Mucosa of descending colon (tissue), 3 donors: ENCODE measurements at regions not wholly inside any gene's neighbourhood (a gene's known extent, or its start where the extent isn't known, plus 50 kb on each side); places are given as distances from the start of the nearest gene placed in this dataset.

Experiments used
- ATAC-seq: fragments of 200-7000 bp; cut with Tn5 transposase; one replicate; pipeline ENCODE4 v1.9.1; 2020; ENCODE audit warnings: mild to moderate bottlenecking, moderate library complexity
- DNase-seq, 3 donors: peaks; one replicate each; pipeline ENCODE4 v3.0.0-alpha.2; 2020
- H3K36me3 ChIP-seq: fragments of 200-600 bp; one replicate; pipeline ENCODE4 v1.8.0; 2021; ENCODE audit warnings: low read depth, mild to moderate bottlenecking
- H3K4me1 ChIP-seq: fragments of 200-600 bp; one replicate; pipeline ENCODE4 v1.8.0; 2021; ENCODE audit warnings: low read depth, mild to moderate bottlenecking
- H3K4me3 ChIP-seq: fragments of 200-600 bp; one replicate; pipeline ENCODE4 v1.8.0; 2021; ENCODE audit warnings: mild to moderate bottlenecking
- H3K9me3 ChIP-seq: fragments of 200-600 bp; one replicate; pipeline ENCODE4 v1.8.0; 2021; ENCODE audit warnings: mild to moderate bottlenecking
- intact Hi-C, 2 donors: fragments of 100-400 bp; cut with DNase I in 1 of 2; cut with micrococcal nuclease in 1 of 2; formaldehyde crosslinking; loops; one replicate each; pipeline versions ENCODE4 v1.11.0 to v1.11.1; 2022; cut with DNase I, micrococcal nuclease
- TF ChIP-seq, protein P1 (sequence below): fragments of 200-600 bp; IDR thresholded peaks from one replicate; pipeline ENCODE4 v1.8.0; 2022; ENCODE audit warnings: antibody characterized with exemption, mild to moderate bottlenecking
- donor health status: DM: no; HTN: no; CAD: no; lungs with moderate emphysema.
- donor health status: DM: no; HTN: no; CAD: no.
- donor health status: DM: no; HTN: yes; CAD: no.

DNA sequence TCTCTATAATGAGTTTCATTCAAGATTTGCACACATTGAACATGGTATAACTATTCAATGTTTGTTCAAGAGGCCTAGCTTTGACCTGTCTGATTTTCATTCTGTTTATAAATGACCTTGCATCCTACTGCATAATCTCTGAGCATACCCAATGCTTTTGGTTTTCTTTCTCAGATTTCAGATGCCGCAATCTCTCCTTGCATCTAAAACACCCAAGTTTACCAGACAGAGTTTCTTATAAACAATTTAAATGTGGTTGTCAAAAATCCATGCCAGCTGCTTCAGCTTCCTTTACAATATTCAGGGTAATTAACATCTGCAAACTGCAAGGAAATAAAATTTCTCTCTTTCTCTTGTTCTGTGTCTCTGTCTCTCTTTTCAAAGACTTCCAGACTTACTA lies 123.0 kb upstream of the PCDH18 start:
- intact Hi-C loops = no loop called here
- TF ChIP-seq, protein P1, sequence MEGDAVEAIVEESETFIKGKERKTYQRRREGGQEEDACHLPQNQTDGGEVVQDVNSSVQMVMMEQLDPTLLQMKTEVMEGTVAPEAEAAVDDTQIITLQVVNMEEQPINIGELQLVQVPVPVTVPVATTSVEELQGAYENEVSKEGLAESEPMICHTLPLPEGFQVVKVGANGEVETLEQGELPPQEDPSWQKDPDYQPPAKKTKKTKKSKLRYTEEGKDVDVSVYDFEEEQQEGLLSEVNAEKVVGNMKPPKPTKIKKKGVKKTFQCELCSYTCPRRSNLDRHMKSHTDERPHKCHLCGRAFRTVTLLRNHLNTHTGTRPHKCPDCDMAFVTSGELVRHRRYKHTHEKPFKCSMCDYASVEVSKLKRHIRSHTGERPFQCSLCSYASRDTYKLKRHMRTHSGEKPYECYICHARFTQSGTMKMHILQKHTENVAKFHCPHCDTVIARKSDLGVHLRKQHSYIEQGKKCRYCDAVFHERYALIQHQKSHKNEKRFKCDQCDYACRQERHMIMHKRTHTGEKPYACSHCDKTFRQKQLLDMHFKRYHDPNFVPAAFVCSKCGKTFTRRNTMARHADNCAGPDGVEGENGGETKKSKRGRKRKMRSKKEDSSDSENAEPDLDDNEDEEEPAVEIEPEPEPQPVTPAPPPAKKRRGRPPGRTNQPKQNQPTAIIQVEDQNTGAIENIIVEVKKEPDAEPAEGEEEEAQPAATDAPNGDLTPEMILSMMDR = no peak
- DNase-seq = no peak
- no peaks in the 10 kb centered on the region for H3K4me1 ChIP-seq
- no peaks in the 10 kb centered on the region for H3K9me3 ChIP-seq
- no peaks in the 10 kb centered on the region for H3K36me3 ChIP-seq
- no peak for ATAC-seq
- no peak overlapping the region for H3K4me3 ChIP-seq

DNA sequence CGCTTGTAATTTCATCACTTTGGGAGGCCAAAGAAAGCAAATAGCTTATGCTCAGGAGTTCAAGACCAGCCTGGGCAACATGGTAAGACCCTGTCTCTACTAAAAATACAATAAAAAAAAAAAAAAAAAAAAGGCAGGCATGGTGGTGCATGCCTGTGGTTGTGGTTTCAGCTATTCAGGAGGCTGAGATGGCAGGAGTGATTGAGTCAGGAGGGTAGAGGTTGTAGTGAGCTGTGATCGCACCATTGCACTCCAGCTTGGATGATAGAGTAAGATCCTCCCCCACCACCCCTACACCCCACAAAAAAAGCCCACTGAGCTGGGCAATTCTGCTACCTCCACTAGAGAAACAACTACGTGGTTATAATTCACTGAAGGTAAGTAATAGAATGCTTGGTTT lies 118.8 kb upstream of the PCDH18 start:
- TF ChIP-seq, protein P1 = no peak
- Histone ChIP-seq H3K4me1 (no peaks in the 10 kb centered on the region), H3K9me3 (no peaks in the 10 kb centered on the region), H3K36me3 (no peaks in the 10 kb centered on the region), H3K4me3 (no peak overlapping the region)
- DNase-seq (no peak), ATAC-seq (no peak)
- intact Hi-C loops = no loop called here

DNA sequence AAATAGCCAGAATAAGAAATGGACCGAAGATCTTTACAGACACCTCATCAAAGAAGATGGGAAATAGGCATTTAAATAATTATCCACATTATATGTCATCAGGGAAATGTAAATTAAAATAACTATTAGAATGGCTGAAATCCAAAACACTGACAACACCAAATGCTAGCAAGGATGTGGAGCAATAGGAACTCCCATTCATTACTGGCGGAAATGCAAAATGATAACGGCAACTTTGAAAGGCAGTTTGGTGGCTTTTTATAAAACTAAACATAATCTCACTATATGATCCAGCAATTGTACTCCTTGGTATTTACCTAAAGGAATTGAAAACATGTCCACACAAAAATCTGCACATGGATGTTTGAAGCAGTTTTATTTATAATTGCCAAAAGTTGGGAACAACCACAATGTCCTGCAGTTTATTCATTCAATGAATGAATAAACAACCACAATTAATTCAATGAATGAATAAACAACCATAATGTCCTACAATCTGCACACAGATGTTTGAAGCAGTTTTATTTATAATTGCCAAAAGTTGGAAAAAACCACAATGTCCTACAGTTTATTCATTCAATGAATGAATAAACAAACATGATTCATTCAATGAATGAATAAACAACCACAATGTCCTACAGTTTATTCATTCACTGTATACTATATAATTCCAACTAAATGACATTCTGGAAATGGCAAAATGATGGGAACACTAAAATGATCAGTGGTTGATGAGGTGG lies 117.6 kb upstream of the PCDH18 start:
- no peaks in the 10 kb centered on the region for H3K4me1 ChIP-seq
- DNase-seq = no peak
- intact Hi-C loops = no loop called here
- TF ChIP-seq, protein P1 = no peak
- no peak for ATAC-seq
- no peaks in the 10 kb centered on the region for H3K36me3 ChIP-seq
- no peak overlapping the region for H3K4me3 ChIP-seq
- H3K9me3 ChIP-seq = no peaks in the 10 kb centered on the region

DNA sequence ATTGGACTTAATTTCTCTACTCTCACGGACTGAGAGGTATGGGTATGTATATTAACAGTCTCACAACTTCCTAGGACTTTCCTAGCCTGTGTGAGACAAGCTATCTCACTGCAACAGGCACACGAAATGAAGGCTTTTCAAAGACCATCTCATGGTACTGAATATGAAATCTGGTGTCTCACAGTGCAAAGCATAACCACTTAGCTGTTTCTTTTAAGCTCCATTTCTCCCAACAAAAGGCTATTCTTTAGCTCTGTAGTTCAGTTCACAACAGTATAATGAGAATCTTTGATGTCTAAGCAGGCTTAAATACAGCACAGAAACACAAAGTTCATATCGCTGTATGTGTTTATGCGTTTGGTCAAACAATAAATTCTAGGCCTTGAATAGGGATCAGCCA lies 116.2 kb upstream of the PCDH18 start:
- Histone ChIP-seq H3K9me3 (no peaks in the 10 kb centered on the region), H3K36me3 (no peaks in the 10 kb centered on the region), H3K4me1 (no peaks in the 10 kb centered on the region), H3K4me3 (no peak overlapping the region)
- TF ChIP-seq, protein P1 = no peak
- ATAC-seq = no peak
- intact Hi-C loops = no loop called here
- no peak for DNase-seq

DNA sequence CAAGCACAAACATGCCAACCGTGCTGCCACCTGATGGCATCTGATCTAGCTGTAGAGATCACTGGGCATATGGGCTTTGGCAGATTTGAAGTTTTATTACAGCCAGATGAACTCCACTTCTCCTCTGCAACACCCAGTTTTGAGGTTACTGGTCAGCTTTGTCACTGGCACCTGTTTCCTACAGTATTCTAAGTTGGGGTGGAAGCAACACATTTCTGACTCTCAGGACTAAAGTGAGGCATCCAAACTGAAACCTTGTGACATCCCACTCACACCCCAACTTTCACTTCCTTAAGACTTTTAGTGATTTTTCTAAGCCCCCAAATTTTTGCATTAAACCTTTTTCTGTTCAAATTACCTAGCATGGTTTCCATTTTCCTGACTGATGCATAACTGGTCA lies 115.1 kb upstream of the PCDH18 start:
- no peaks in the 10 kb centered on the region for H3K9me3 ChIP-seq
- intact Hi-C loops = no loop called here
- no peak for ATAC-seq
- H3K4me1 ChIP-seq = no peaks in the 10 kb centered on the region
- TF ChIP-seq, protein P1 = no peak
- DNase-seq = no peak
- H3K36me3 ChIP-seq = no peaks in the 10 kb centered on the region
- H3K4me3 ChIP-seq = no peak overlapping the region

DNA sequence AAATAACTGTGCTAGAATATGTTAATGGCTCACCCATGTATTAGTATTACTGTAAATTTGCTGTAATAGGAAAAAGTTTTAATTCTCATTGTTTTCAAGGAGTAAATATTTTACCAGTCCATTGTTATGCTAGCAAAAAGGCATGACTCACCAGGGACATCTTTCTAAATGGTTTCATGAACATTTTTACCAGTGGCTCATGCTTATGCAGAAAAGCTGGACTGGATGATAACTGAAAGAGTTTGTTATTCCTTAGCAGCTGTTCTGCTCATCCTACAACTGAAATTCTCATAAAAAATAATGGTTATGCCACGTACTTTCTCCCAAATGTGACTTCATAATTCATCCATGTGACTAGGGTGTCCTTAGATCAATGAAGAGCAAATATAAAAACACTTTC lies 111.9 kb upstream of the PCDH18 start:
- ATAC-seq = no peak
- Histone ChIP-seq H3K4me1 (no peaks in the 10 kb centered on the region), H3K4me3 (no peak overlapping the region), H3K36me3 (no peaks in the 10 kb centered on the region), H3K9me3 (no peaks in the 10 kb centered on the region)
- intact Hi-C loops = no loop called here
- DNase-seq = no peak
- TF ChIP-seq, protein P1 = no peak
